ENCODE measurements at regions not wholly inside any gene's neighbourhood (a gene's known extent, or its start where the extent isn't known, plus 50 kb on each side); places are given as distances from the start of the nearest gene placed in this dataset.

- TF ChIP-seq PATZ1 (CRISPR knock-in tag; IDR thresholded peaks at IDR 0.05; ENCODE audit: borderline replicate concordance): no peak
- TF ChIP-seq OSR1 (CRISPR knock-in tag; IDR thresholded peaks at IDR 0.05): no peak
- TF ChIP-seq ESRRG (CRISPR knock-in tag; IDR thresholded peaks at IDR 0.05): no peak
- no peak for TF ChIP-seq CREB5 (CRISPR knock-in tag; IDR thresholded peaks at IDR 0.05; ENCODE audit: low read depth)
- TF ChIP-seq CSDC2 (CRISPR knock-in tag; IDR thresholded peaks at IDR 0.05): no peak
- TF ChIP-seq RARB (CRISPR knock-in tag; IDR thresholded peaks at IDR 0.05): no peak
- TF ChIP-seq ZFP3 (CRISPR knock-in tag; IDR thresholded peaks at IDR 0.05): no peak
- no peak for TF ChIP-seq CSRNP3 (CRISPR knock-in tag; IDR thresholded peaks at IDR 0.05)
- no peak for TF ChIP-seq PPARA (CRISPR knock-in tag; IDR thresholded peaks at IDR 0.05; ENCODE audit: borderline replicate concordance)
- no peak for TF ChIP-seq TSHZ2 (CRISPR knock-in tag; IDR thresholded peaks at IDR 0.05)
- no peak for TF ChIP-seq ZNF70 (CRISPR knock-in tag; IDR thresholded peaks at IDR 0.05)
- no peak for TF ChIP-seq ISL1 (CRISPR knock-in tag; IDR thresholded peaks at IDR 0.05)
- TF ChIP-seq POU6F1 (CRISPR knock-in tag; IDR thresholded peaks at IDR 0.05; ENCODE audit: borderline replicate concordance, low read depth): no peak
- no peak for TF ChIP-seq TOX (CRISPR knock-in tag; IDR thresholded peaks at IDR 0.05; ENCODE audit: borderline replicate concordance)
- no peak for TF ChIP-seq BACH2 (CRISPR knock-in tag; IDR thresholded peaks at IDR 0.05; ENCODE audit: borderline replicate concordance)
- no peak for TF ChIP-seq GLIS3 (CRISPR knock-in tag; IDR thresholded peaks at IDR 0.05)
- TF ChIP-seq TCF4 (CRISPR knock-in tag; IDR thresholded peaks at IDR 0.05; ENCODE audit: borderline replicate concordance): no peak
- no peak for TF ChIP-seq ZC3H10 (CRISPR knock-in tag; IDR thresholded peaks at IDR 0.05)
- no peak for TF ChIP-seq ZNF8 (CRISPR knock-in tag; IDR thresholded peaks at IDR 0.05)
Measured at GRCh38 chr2:185291035-185291647, 447.5 kb upstream of the FSIP2 start.

GRCh38 chr2:185299867-185300266, 438.7 kb upstream of the FSIP2 start:
- no peak for ATAC-seq
- no peak for TF ChIP-seq TCF4 (CRISPR knock-in tag; IDR thresholded peaks at IDR 0.05; ENCODE audit: borderline replicate concordance)
- TF ChIP-seq ZC3H10 (CRISPR knock-in tag; IDR thresholded peaks at IDR 0.05): no peak
- no peak for TF ChIP-seq TOX (CRISPR knock-in tag; IDR thresholded peaks at IDR 0.05; ENCODE audit: borderline replicate concordance)
- TF ChIP-seq BACH2 (CRISPR knock-in tag; IDR thresholded peaks at IDR 0.05; ENCODE audit: borderline replicate concordance): no peak

More at GRCh38 chr2:185291035-185291647, 447.5 kb upstream of the FSIP2 start:
- peak; percentile 91 for ATAC-seq

GRCh38 chr2:185306119-185306518, 432.5 kb upstream of the FSIP2 start:
- TF ChIP-seq TOX (CRISPR knock-in tag; IDR thresholded peaks at IDR 0.05; ENCODE audit: borderline replicate concordance): no peak
- no peak for ATAC-seq

GRCh38 chr2:185316383-185316782, 422.2 kb upstream of the FSIP2 start:
- no peak for ATAC-seq
- TF ChIP-seq ZNF565 (CRISPR knock-in tag; conservative IDR thresholded peaks at IDR 0.05; ENCODE audit: low read depth) (no peak), ESRRG (CRISPR knock-in tag; IDR thresholded peaks at IDR 0.05) (no peak), ZNF8 (CRISPR knock-in tag; IDR thresholded peaks at IDR 0.05) (no peak), ZFP30 (CRISPR knock-in tag; IDR thresholded peaks at IDR 0.05) (no peak), CREB5 (CRISPR knock-in tag; IDR thresholded peaks at IDR 0.05; ENCODE audit: low read depth) (no peak), CSDC2 (CRISPR knock-in tag; IDR thresholded peaks at IDR 0.05) (no peak)

Data from SK-N-SH treated with all-trans-retinoic acid at 6 μM for 48 hours (cell line).